ENCODE measurements at regions not wholly inside any gene's neighbourhood (a gene's known extent, or its start where the extent isn't known, plus 50 kb on each side); places are given as distances from the start of the nearest gene placed in this dataset.

- Histone ChIP-seq H3K9me3 (no peaks in the 10 kb centered on the region), H3K4me3 (no peak overlapping the region), H3K4me1 (no peaks in the 10 kb centered on the region), H3K36me3 (no peaks in the 10 kb centered on the region), H3K27me3 (replicated peaks in 1 of 7) (no peaks in the 10 kb centered on the region), H3K27ac (no peak overlapping the region)
- 90 to 97% (median 95%) methylated on average over 2 of the region's 2 CpGs for WGBS, 5 donors
- TF ChIP-seq POLR2A (IDR thresholded peaks at IDR 0.05) (no peak), POLR2AphosphoS5 (IDR thresholded peaks at IDR 0.05) (no peak), CTCF (IDR thresholded peaks at IDR 0.05 in 8 of 11, conservative IDR thresholded peaks at IDR 0.05 in 3 of 11) (no peak)
- intact Hi-C loops (cut with DNase I; ENCODE audit: low total_unique reads): no loop called here
- no peak for DNase-seq
These were observed 123.7 kb upstream of the ATP2B1 start for GRCh38 chr12:89832336-89832735.

GRCh38 chr12:89831310-89832095 is 122.9 kb upstream of the ATP2B1 start:
- Histone ChIP-seq H3K27ac (no peak overlapping the region), H3K36me3 (no peaks in the 10 kb centered on the region), H3K4me3 (no peak overlapping the region), H3K9me3 (no peaks in the 10 kb centered on the region), H3K4me1 (no peaks in the 10 kb centered on the region), H3K27me3 (replicated peaks in 1 of 7) (no peaks in the 10 kb centered on the region)
- WGBS, 5 donors: 66 to 72% (median 69%) methylated on average over 5 of the region's 5 CpGs
- TF ChIP-seq POLR2A (IDR thresholded peaks at IDR 0.05) (no peak), CTCF (IDR thresholded peaks at IDR 0.05 in 8 of 11, conservative IDR thresholded peaks at IDR 0.05 in 3 of 11) (no peak), POLR2AphosphoS5 (IDR thresholded peaks at IDR 0.05) (no peak)
- no peak for DNase-seq
- intact Hi-C loops (cut with DNase I; ENCODE audit: low total_unique reads): no loop called here

GRCh38 chr12:89829434-89829975 is 120.9 kb upstream of the ATP2B1 start:
- no peaks in the 10 kb centered on the region for H3K36me3 ChIP-seq
- WGBS, 5 donors: 74 to 83% (median 81%) methylated on average over 2 of the region's 2 CpGs
- no peak overlapping the region for H3K27ac ChIP-seq
- no peaks in the 10 kb centered on the region for H3K27me3 ChIP-seq (replicated peaks in 1 of 7)
- TF ChIP-seq CTCF (IDR thresholded peaks at IDR 0.05 in 8 of 11, conservative IDR thresholded peaks at IDR 0.05 in 3 of 11): no peak
- no peak for TF ChIP-seq POLR2A (IDR thresholded peaks at IDR 0.05)
- TF ChIP-seq POLR2AphosphoS5 (IDR thresholded peaks at IDR 0.05): no peak
- DNase-seq: no peak
- no peak overlapping the region for H3K4me3 ChIP-seq
- no peaks in the 10 kb centered on the region for H3K9me3 ChIP-seq
- H3K4me1 ChIP-seq: no peaks in the 10 kb centered on the region
- intact Hi-C loops (cut with DNase I; ENCODE audit: low total_unique reads): no loop called here

- 87 to 96% (median 92%) methylated on average over 2 of the region's 2 CpGs for WGBS, 5 donors
- Histone ChIP-seq H3K27me3 (replicated peaks in 1 of 7) (no peaks in the 10 kb centered on the region), H3K9me3 (no peaks in the 10 kb centered on the region), H3K27ac (no peak overlapping the region), H3K4me1 (no peaks in the 10 kb centered on the region), H3K36me3 (no peaks in the 10 kb centered on the region), H3K4me3 (no peak overlapping the region)
- no peak for DNase-seq
- intact Hi-C loops (cut with DNase I; ENCODE audit: low total_unique reads): no loop called here
- TF ChIP-seq CTCF (IDR thresholded peaks at IDR 0.05 in 8 of 11, conservative IDR thresholded peaks at IDR 0.05 in 3 of 11) (no peak), POLR2AphosphoS5 (IDR thresholded peaks at IDR 0.05) (no peak), POLR2A (IDR thresholded peaks at IDR 0.05) (no peak)
These were observed 119.9 kb upstream of the ATP2B1 start for GRCh38 chr12:89828575-89828974.

All from spleen (tissue), 11 donors.